Activated T-helper 1 cell treated with anti-CD3 and anti-CD28 coated beads, Interleukin-12 subunit alpha, Interleukin-12 subunit beta, Interleukin-2, Interleukin-4 antibody, amounts not matched to agents 30 ng/mL and 10 ng/mL and 1 ng/mL, durations not matched to agents 14 hours and 24 hours and 36 hours (primary cell): ENCODE measurements at regions not wholly inside any gene's neighbourhood (a gene's known extent, or its start where the extent isn't known, plus 50 kb on each side); places are given as distances from the start of the nearest gene placed in this dataset.

Experiments used
- DNase-seq: peaks from one replicate; pipeline ENCODE4 v3.0.0; 2021; ENCODE audit warnings: low spot score
- H3K27ac Mint-ChIP-seq: one replicate; pipeline ENCODE4 v1.8.0; 2021; ENCODE audit warnings: mild to moderate bottlenecking, mixed read lengths
- H3K27me3 Mint-ChIP-seq: one replicate; pipeline ENCODE4 v1.8.0; 2022; ENCODE audit warnings: mild to moderate bottlenecking, moderate library complexity, mixed read lengths; ENCODE audit not compliant: insufficient read depth
- H3K36me3 Mint-ChIP-seq: one replicate; pipeline ENCODE4 v1.8.0; 2021; ENCODE audit warnings: low read depth, mixed read lengths
- H3K4me1 Mint-ChIP-seq: one replicate; pipeline ENCODE4 v1.8.0; 2021; ENCODE audit warnings: low read depth, mixed read lengths
- H3K4me3 Mint-ChIP-seq: one replicate; pipeline ENCODE4 v1.8.0; 2021; ENCODE audit warnings: mild to moderate bottlenecking, moderate library complexity, mixed read lengths
- H3K9me3 Mint-ChIP-seq: one replicate; pipeline ENCODE4 v1.8.0; 2021; ENCODE audit warnings: mixed read lengths
- intact Hi-C: fragments of 100-400 bp; cut with micrococcal nuclease; formaldehyde crosslinking; loops from one replicate; pipeline ENCODE4 v1.15.1; 2024

DNA sequence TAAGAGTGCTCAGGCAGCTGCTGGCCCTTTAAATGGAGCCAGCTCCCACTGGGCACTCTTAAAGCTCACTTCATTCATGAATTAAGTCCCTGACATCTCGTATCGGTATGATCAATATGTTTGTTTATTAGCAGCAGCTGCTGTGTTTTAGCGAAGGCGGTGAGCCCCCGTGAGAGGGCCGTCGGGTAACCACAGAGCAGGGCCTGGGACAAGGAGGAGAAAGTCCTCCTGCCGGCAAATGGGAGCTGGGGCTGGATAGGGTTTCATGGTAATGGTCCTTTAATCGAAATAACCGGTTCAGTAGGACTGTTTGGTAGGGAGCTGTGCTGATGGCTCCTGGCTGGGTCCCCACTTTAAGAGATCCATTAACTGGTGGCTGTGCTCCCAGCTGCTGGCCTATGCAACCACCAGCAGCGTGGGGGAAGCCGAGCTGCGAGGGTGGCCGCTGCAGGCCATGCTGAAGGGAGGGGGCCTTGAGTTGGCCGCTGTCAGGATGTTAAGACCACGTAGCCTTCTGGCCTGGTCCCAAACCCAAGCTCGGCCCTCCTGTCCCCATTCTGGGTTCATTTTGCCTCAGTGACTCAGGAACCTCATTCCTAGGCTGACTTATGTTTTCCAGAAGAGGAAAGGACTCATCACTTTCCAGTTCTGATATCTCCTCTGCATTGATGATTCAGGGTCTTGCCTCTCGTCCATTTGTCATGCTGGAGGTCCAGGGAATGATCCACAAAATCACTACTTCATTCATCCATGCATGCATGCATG is 67.6 kb upstream of the NTRK3 start:
- intact Hi-C loops: no loop called here
- H3K4me3 Mint-ChIP-seq: no peak overlapping the region
- DNase-seq: no peak

DNA sequence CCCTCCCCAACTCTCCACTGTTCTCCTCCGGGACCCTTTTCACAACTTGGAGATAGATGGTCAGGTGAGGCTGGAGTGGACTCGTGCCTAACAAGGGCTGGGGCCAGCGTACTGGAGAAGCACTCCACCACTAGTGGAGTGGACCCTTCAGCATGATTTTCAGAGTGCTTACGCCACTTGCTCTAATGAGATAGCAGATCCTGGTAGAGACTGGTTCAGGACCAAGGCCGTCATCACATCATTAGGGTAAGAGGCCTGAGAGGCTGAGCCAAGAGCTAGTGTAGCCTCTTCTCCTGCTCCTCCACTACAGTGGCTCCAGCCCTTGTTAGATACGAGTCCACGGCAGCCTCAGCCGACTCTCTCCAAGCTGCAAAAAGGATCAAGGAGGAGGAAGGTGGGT is 66.9 kb upstream of the NTRK3 start:
- no peaks in the 10 kb centered on the region for H3K36me3 Mint-ChIP-seq
- H3K9me3 Mint-ChIP-seq: no peaks in the 10 kb centered on the region
- intact Hi-C loops: no loop called here
- DNase-seq: no peak
- peaks cover 7% of the 10 kb centered on the region for H3K27me3 Mint-ChIP-seq
- H3K4me1 Mint-ChIP-seq: no peaks in the 10 kb centered on the region
- H3K27ac Mint-ChIP-seq: no peak overlapping the region
- H3K4me3 Mint-ChIP-seq: no peak overlapping the region

More for the DNA sequence above, 67.6 kb upstream of the NTRK3 start:
- peaks cover 8% of the 10 kb centered on the region for H3K27me3 Mint-ChIP-seq
- H3K27ac Mint-ChIP-seq: no peak overlapping the region
- no peaks in the 10 kb centered on the region for H3K9me3 Mint-ChIP-seq
- H3K36me3 Mint-ChIP-seq: no peaks in the 10 kb centered on the region
- no peaks in the 10 kb centered on the region for H3K4me1 Mint-ChIP-seq

GRCh38 chr15:88322461-88322860 is 65.9 kb upstream of the NTRK3 start:
- Mint-ChIP-seq H3K4me1 (no peaks in the 10 kb centered on the region), H3K9me3 (no peaks in the 10 kb centered on the region), H3K36me3 (no peaks in the 10 kb centered on the region), H3K4me3 (no peak overlapping the region), H3K27ac (no peak overlapping the region), H3K27me3 (peaks cover 7% of the 10 kb centered on the region)
- intact Hi-C loops: no loop called here
- DNase-seq: no peak

- H3K27ac Mint-ChIP-seq: no peak overlapping the region
- intact Hi-C loops: no loop called here
- no peak overlapping the region for H3K4me3 Mint-ChIP-seq
- H3K36me3 Mint-ChIP-seq: no peaks in the 10 kb centered on the region
- no peaks in the 10 kb centered on the region for H3K9me3 Mint-ChIP-seq
- H3K27me3 Mint-ChIP-seq: peaks cover 7% of the 10 kb centered on the region
- DNase-seq: no peak
- H3K4me1 Mint-ChIP-seq: no peaks in the 10 kb centered on the region
These were observed 64.7 kb upstream of the NTRK3 start for GRCh38 chr15:88321271-88321670.

DNA sequence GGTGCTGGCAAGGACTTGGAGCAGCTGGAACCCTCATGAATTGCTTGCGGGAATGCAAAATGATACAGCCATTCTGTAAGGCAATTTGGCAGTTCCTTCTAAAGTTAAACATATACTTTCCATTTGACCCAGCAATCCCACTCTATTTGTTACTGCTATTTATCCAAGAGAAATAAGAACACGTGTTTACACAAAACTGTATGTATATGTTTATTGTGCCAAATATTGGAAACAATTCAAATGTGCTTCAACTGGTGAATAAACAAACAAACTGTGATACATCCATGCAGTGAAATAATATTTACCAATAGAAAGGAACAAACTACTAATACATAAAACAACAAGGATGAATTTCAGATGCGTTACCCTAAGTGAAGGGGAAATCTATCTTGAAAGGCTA is 60.0 kb upstream of the NTRK3 start:
- H3K4me3 Mint-ChIP-seq: no peak overlapping the region
- DNase-seq: no peak
- intact Hi-C loops: no loop called here
- H3K9me3 Mint-ChIP-seq: no peaks in the 10 kb centered on the region
- H3K36me3 Mint-ChIP-seq: no peaks in the 10 kb centered on the region
- H3K4me1 Mint-ChIP-seq: no peaks in the 10 kb centered on the region
- H3K27me3 Mint-ChIP-seq: peaks cover 2% of the 10 kb centered on the region
- H3K27ac Mint-ChIP-seq: no peak overlapping the region

GRCh38 chr15:88315221-88315878 is 58.8 kb upstream of the NTRK3 start:
- Mint-ChIP-seq H3K27me3 (peaks cover 2% of the 10 kb centered on the region), H3K9me3 (no peaks in the 10 kb centered on the region), H3K4me3 (no peak overlapping the region), H3K36me3 (no peaks in the 10 kb centered on the region), H3K4me1 (no peaks in the 10 kb centered on the region), H3K27ac (no peak overlapping the region)
- intact Hi-C loops: no loop called here
- DNase-seq: no peak

GRCh38 chr15:88312941-88313579 is 56.5 kb upstream of the NTRK3 start:
- peaks cover 4% of the 10 kb centered on the region for H3K27me3 Mint-ChIP-seq
- intact Hi-C loops: no loop called here
- no peaks in the 10 kb centered on the region for H3K9me3 Mint-ChIP-seq
- no peak overlapping the region for H3K4me3 Mint-ChIP-seq
- DNase-seq: no peak
- no peaks in the 10 kb centered on the region for H3K4me1 Mint-ChIP-seq
- H3K27ac Mint-ChIP-seq: no peak overlapping the region
- H3K36me3 Mint-ChIP-seq: no peaks in the 10 kb centered on the region

GRCh38 chr15:88309363-88309762 is 52.8 kb upstream of the NTRK3 start:
- no peak for DNase-seq
- Mint-ChIP-seq H3K27me3 (peaks cover 4% of the 10 kb centered on the region), H3K27ac (no peak overlapping the region), H3K36me3 (no peaks in the 10 kb centered on the region), H3K4me1 (no peaks in the 10 kb centered on the region), H3K9me3 (no peaks in the 10 kb centered on the region), H3K4me3 (no peak overlapping the region)
- intact Hi-C loops: no loop called here

DNA sequence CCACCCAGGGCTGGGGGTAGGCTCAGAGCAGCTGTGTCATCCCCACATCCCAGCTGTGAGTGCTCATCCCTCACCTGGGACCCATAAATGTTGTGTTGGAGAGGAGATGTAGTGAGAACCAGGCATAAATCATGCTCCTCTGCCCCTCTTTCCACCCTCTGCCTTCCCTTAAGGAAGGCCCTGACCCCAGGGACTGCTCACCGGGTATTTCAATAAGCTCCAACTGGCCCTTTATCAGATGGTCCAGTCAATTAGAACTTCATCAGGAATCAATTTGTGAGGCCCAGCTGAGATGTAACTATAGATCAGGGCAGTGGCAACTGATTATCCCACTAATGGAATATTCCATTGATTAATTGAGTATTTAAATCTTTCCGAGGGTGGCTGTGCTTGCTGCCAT is 50.8 kb upstream of the NTRK3 start:
- Mint-ChIP-seq H3K27ac (no peak overlapping the region), H3K9me3 (no peaks in the 10 kb centered on the region), H3K4me3 (no peak overlapping the region), H3K27me3 (peaks cover 2% of the 10 kb centered on the region), H3K4me1 (no peaks in the 10 kb centered on the region), H3K36me3 (no peaks in the 10 kb centered on the region)
- DNase-seq: no peak
- intact Hi-C loops: no loop called here
